ENCODE measurements at regions not wholly inside any gene's neighbourhood (a gene's known extent, or its start where the extent isn't known, plus 50 kb on each side); places are given as distances from the start of the nearest gene placed in this dataset.

DNA sequence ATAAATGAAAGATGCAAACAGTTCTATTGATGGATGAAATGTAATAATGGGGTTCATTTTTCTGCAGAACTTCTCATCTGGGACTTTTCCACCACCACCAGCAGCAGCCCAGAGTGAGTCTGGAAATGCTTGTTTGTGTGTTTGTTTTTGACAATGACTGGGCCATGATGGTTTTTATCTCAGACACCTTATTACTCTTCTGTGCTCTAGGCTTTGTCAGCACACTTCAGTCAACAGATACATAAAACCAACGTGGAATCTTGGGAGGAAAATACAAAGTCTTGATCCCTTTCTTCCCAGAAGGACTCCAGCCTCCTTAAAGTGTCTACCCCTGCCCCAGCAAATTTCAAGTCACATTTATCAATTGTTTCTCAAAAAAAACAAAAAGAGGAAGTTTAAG lies 134.0 kb downstream of the MREG start:
- Histone ChIP-seq H2BK120ac (replicated peaks; ENCODE audit: low read depth, low read length) (no peak overlapping the region), H2BK15ac (ENCODE audit: low read length) (no peak overlapping the region), H3K14ac (ENCODE audit: insufficient read length) (no peak overlapping the region), H4K20me1 (replicated peaks in 1 of 2; ENCODE audit: control insufficient read depth in 1 of 2, insufficient read depth in 2 of 2, low read length in 2 of 2) (no peaks in the 10 kb centered on the region), H3K79me1 (ENCODE audit: low read depth, low read length) (no peaks in the 10 kb centered on the region), H3K9ac (replicated peaks in 1 of 4; ENCODE audit: extremely low read depth in 1 of 4, low read depth in 3 of 4, low read length in 3 of 4) (no peak overlapping the region), H4K91ac (replicated peaks; ENCODE audit: insufficient read length, low read length) (no peak overlapping the region), H3K18ac (ENCODE audit: extremely low read depth, low read length) (no peak overlapping the region), H3K4me3 (ENCODE audit: extremely low read depth in 1 of 4, insufficient read depth in 2 of 4, low read depth in 3 of 4, low read length in 4 of 4) (no peak overlapping the region), H4K5ac (ENCODE audit: insufficient read length, low read depth, low read length) (no peak overlapping the region), H2AFZ (ENCODE audit: low read length) (no peak overlapping the region), H3K4me2 (ENCODE audit: insufficient read depth in 1 of 2, low read depth in 2 of 2, low read length in 2 of 2) (no peak overlapping the region), H3K23me2 (ENCODE audit: low read depth, low read length) (no peaks in the 10 kb centered on the region), H2BK12ac (ENCODE audit: low read depth, low read length) (no peak overlapping the region), H3K27me3 (replicated peaks in 1 of 4; ENCODE audit: control insufficient read depth in 3 of 4, extremely low read depth in 1 of 4, insufficient read depth in 3 of 4, low read length in 3 of 4) (no peaks in the 10 kb centered on the region), H3K23ac (ENCODE audit: insufficient read length) (no peak overlapping the region), H3K27ac (ENCODE audit: low read depth, low read length) (no peak overlapping the region), H2AK5ac (ENCODE audit: low read depth, low read length) (no peak overlapping the region), H3K4me1 (replicated peaks in 1 of 4; ENCODE audit: control insufficient read depth in 3 of 4, insufficient read depth in 4 of 4, low read length in 3 of 4) (no peaks in the 10 kb centered on the region), H3K36me3 (ENCODE audit: control insufficient read depth in 2 of 4, insufficient read depth in 4 of 4, low read length in 3 of 4) (no peaks in the 10 kb centered on the region), H3K79me2 (ENCODE audit: control insufficient read depth in 1 of 2, insufficient read depth in 2 of 2, low read length in 2 of 2) (no peaks in the 10 kb centered on the region), H2BK20ac (ENCODE audit: low read length) (no peak overlapping the region), H3K9me3 (ENCODE audit: insufficient read depth in 2 of 2, low read depth in 1 of 2, low read length in 1 of 2) (peaks cover 0 to 3% of the 10 kb centered on the region in 2 experiments; a peak in 2 of 4 replicates), H3K4ac (replicated peaks; ENCODE audit: insufficient read length, low read depth, low read length) (no peak overlapping the region), H2BK5ac (ENCODE audit: low read depth, low read length) (no peak overlapping the region), H4K8ac (ENCODE audit: extremely low read depth, insufficient read depth, low read length) (no peak overlapping the region), H3K56ac (replicated peaks; ENCODE audit: insufficient read length, low read depth, low read length) (no peak overlapping the region)
- 90% methylated on average over 1 of the region's 1 CpG; no CpG with 5 or more reads in 1 of the 2 experiments for whole genome bisulfite sequencing, 2 experiments (ENCODE audit: extremely low coverage in 1 of 2, insufficient coverage in 1 of 2, insufficient read length in 1 of 2, insufficient replicate concordance in 2 of 2, low coverage in 1 of 2, low lambda C conversion rate in 2 of 2, missing lambda C conversion rate in 1 of 2)
- ChIA-PET CTCF (ENCODE audit: partially characterized antibody) (interaction anchor here (0.6 to 2.4 kb wide), 4 partner anchors 8 to 51 kb away, joined by 3 to 28 read pairs (median 4); no protein-coding TSS in a partner anchor), POLR2A (ENCODE audit: partially characterized antibody) (no interaction called here)
- DNase-seq (ENCODE audit: low read depth in 1 of 2, low spot score in 2 of 2) (no peak), FAIRE-seq (no peak)
- TF ChIP-seq RAD21 (IDR thresholded peaks at IDR 0.05 in 1 of 2, conservative IDR thresholded peaks at IDR 0.05 in 1 of 2; ENCODE audit: low read depth in 2 of 2, low read length in 2 of 2) (no peak), CTBP2 (IDR thresholded peaks at IDR 0.05; ENCODE audit: borderline replicate concordance, insufficient read depth, insufficient read length, low read length) (no peak), TCF12 (IDR thresholded peaks at IDR 0.05; ENCODE audit: low read depth, low read length) (no peak), POLR2A (IDR thresholded peaks at IDR 0.05; ENCODE audit: control extremely low read depth in 1 of 2, low read depth in 2 of 2, low read length in 2 of 2) (no peak), SIN3A (conservative IDR thresholded peaks at IDR 0.05 in 1 of 2, IDR thresholded peaks at IDR 0.05 in 1 of 2; ENCODE audit: low read depth in 1 of 2, low read length in 2 of 2) (no peak), RXRA (IDR thresholded peaks at IDR 0.05; ENCODE audit: insufficient read depth, low read depth, low read length) (no peak), GTF2F1 (IDR thresholded peaks at IDR 0.05; ENCODE audit: borderline replicate concordance, low read depth, low read length) (no peak), FOSL1 (IDR thresholded peaks at IDR 0.05; ENCODE audit: insufficient read depth, low read depth, low read length) (no peak), NRF1 (IDR thresholded peaks at IDR 0.05; ENCODE audit: low read depth, low read length) (no peak), RFX5 (IDR thresholded peaks at IDR 0.05; ENCODE audit: borderline replicate concordance, low read depth, low read length) (no peak), SP1 (IDR thresholded peaks at IDR 0.05; ENCODE audit: low read depth, low read length) (no peak), PHF8 (conservative IDR thresholded peaks at IDR 0.05; ENCODE audit: low read depth, low read length) (no peak), SIRT6 (IDR thresholded peaks at IDR 0.05; ENCODE audit: low read length) (no peak)
- TF ChIP-seq, protein P1, sequence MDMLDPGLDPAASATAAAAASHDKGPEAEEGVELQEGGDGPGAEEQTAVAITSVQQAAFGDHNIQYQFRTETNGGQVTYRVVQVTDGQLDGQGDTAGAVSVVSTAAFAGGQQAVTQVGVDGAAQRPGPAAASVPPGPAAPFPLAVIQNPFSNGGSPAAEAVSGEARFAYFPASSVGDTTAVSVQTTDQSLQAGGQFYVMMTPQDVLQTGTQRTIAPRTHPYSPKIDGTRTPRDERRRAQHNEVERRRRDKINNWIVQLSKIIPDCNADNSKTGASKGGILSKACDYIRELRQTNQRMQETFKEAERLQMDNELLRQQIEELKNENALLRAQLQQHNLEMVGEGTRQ (IDR thresholded peaks at IDR 0.05; ENCODE audit: low read length) = no peak

Data from H1 (cell line).